PFSK-1 (cell line): ENCODE measurements at regions not wholly inside any gene's neighbourhood (a gene's known extent, or its start where the extent isn't known, plus 50 kb on each side); places are given as distances from the start of the nearest gene placed in this dataset.
A peak's percentile ranks its signal among the peaks of the same experiment; 100 is the strongest.

Source experiments
- FOXP2 ChIP-seq: optimal IDR thresholded peaks from 2 replicates; pipeline ENCODE3; 2011; ENCODE audit warnings: borderline replicate concordance, control low read depth, inconsistent platforms; ENCODE audit not compliant: insufficient read depth; ENCODE audit errors: extremely low read length, extremely low read depth
- POLR2AphosphoS5 ChIP-seq: IDR thresholded peaks from 2 replicates; pipeline ENCODE4 v1.6.1; 2012; ENCODE audit warnings: low read depth, mild to moderate bottlenecking, control low read depth, low read length, moderate library complexity
- REST ChIP-seq, 2 experiments: IDR thresholded peaks; 2 replicates each; pipeline versions ENCODE4 v1.6.1 to v1.8.0; 2011 to 2012; ENCODE audit warnings: low read depth in 2 of 2, low read length in 2 of 2, control low read depth in 1 of 2, inconsistent platforms in 1 of 2, mild to moderate bottlenecking in 1 of 2, moderate library complexity in 1 of 2; ENCODE audit not compliant: insufficient read depth in 1 of 2
- SIN3A ChIP-seq: IDR thresholded peaks from 2 replicates; pipeline ENCODE4 v1.6.1; 2012; ENCODE audit warnings: mild to moderate bottlenecking, low read length, moderate library complexity, borderline replicate concordance; ENCODE audit not compliant: insufficient read depth
- TAF1 ChIP-seq: IDR thresholded peaks from 2 replicates; pipeline ENCODE4 v1.6.1; 2012; ENCODE audit warnings: low read length, control low read depth, borderline replicate concordance; ENCODE audit not compliant: insufficient read depth

- TF ChIP-seq POLR2AphosphoS5 (peak; percentile 47), FOXP2 (peak; percentile 79), TAF1 (0 out of 2 replicates have a peak, but pooled peaks have one; percentile 15), SIN3A (peak; percentile 80; the same call in 1 of the 2 replicates), REST (IDR thresholded peaks at IDR 0.05; ENCODE audit: insufficient read depth in 1 of 2, low read depth in 2 of 2, low read length in 2 of 2) (peak in 1 of 2 experiments; percentile 74; a peak in 1 of 4 replicates)
Measured at GRCh38 chr15:38129531-38130204, 123.0 kb upstream of the SPRED1 start.

- TF ChIP-seq FOXP2, result no peak
- no peak for TF ChIP-seq TAF1
- TF ChIP-seq SIN3A, result no peak
- no peak for TF ChIP-seq REST (IDR thresholded peaks at IDR 0.05; ENCODE audit: insufficient read depth in 1 of 2, low read depth in 2 of 2, low read length in 2 of 2)
- no peak for TF ChIP-seq POLR2AphosphoS5
Measured at GRCh38 chr15:38130205-38130567, 122.5 kb upstream of the SPRED1 start.

- TF ChIP-seq SIN3A (peak; percentile 97; the same call in 1 of the 2 replicates), REST (IDR thresholded peaks at IDR 0.05; ENCODE audit: insufficient read depth in 1 of 2, low read depth in 2 of 2, low read length in 2 of 2) (peak in 1 of 2 experiments; percentile 79; a peak in 2 of 4 replicates), FOXP2 (peak; percentile 90), TAF1 (peak; percentile 77; the same call in 1 of the 2 replicates), POLR2AphosphoS5 (peak; percentile 80)
Measured at GRCh38 chr15:38130740-38131498, 121.7 kb upstream of the SPRED1 start.

GRCh38 chr15:38134252-38134651, 118.4 kb upstream of the SPRED1 start:
- TF ChIP-seq POLR2AphosphoS5 (no peak), TAF1 (no peak)

GRCh38 chr15:38144921-38145320, 107.7 kb upstream of the SPRED1 start:
- TF ChIP-seq TAF1 (no peak), POLR2AphosphoS5 (no peak), FOXP2 (no peak), REST (IDR thresholded peaks at IDR 0.05; ENCODE audit: insufficient read depth in 1 of 2, low read depth in 2 of 2, low read length in 2 of 2) (no peak), SIN3A (no peak)
